ENCODE measurements at regions not wholly inside any gene's neighbourhood (a gene's known extent, or its start where the extent isn't known, plus 50 kb on each side); places are given as distances from the start of the nearest gene placed in this dataset.

- H3K9ac ChIP-seq (ENCODE audit: low read length), result no peak overlapping the region
- no peak overlapping the region for H2AFZ ChIP-seq (ENCODE audit: low read depth, low read length)
- H3K9me3 ChIP-seq (ENCODE audit: low read length), result peaks cover 3% of the 10 kb centered on the region
- no peaks in the 10 kb centered on the region for H3K79me2 ChIP-seq (replicated peaks; ENCODE audit: insufficient read depth, low read length)
- no peaks in the 10 kb centered on the region for H3K27me3 ChIP-seq (ENCODE audit: insufficient read depth, low read depth, low read length)
- no peaks in the 10 kb centered on the region for H3F3A ChIP-seq (ENCODE audit: insufficient read depth, low read length, poor library complexity, severe bottlenecking)
- no peak overlapping the region for H3K27ac ChIP-seq (ENCODE audit: low read length)
- H3K4me3 ChIP-seq (ENCODE audit: low read length), result no peak overlapping the region
- H4K20me1 ChIP-seq (ENCODE audit: insufficient read depth), result no peaks in the 10 kb centered on the region
- TF ChIP-seq MXI1 (conservative IDR thresholded peaks at IDR 0.05; ENCODE audit: poor library complexity, severe bottlenecking) (no peak), TAF1 (IDR thresholded peaks at IDR 0.05; ENCODE audit: low read depth) (no peak), POLR2AphosphoS5 (IDR thresholded peaks at IDR 0.05) (no peak), EZH2 (IDR thresholded peaks at IDR 0.05; ENCODE audit: borderline replicate concordance, insufficient read depth, low read length, poor library complexity, severe bottlenecking) (no peak), EP300 (conservative IDR thresholded peaks at IDR 0.05; ENCODE audit: poor library complexity, severe bottlenecking) (no peak), REST (IDR thresholded peaks at IDR 0.05; ENCODE audit: borderline replicate concordance) (no peak), CTCF (IDR thresholded peaks at IDR 0.05; ENCODE audit: poor library complexity, severe bottlenecking) (no peak), SMC3 (conservative IDR thresholded peaks at IDR 0.05; ENCODE audit: poor library complexity) (no peak), RAD21 (conservative IDR thresholded peaks at IDR 0.05) (no peak)
- H3K36me3 ChIP-seq (ENCODE audit: insufficient read depth, low read length), result no peaks in the 10 kb centered on the region
- H3K4me2 ChIP-seq (ENCODE audit: low read length), result no peak overlapping the region
- H3K9me2 ChIP-seq (ENCODE audit: insufficient read depth, low read length), result no peaks in the 10 kb centered on the region
Observed at GRCh38 chr2:66915237-66915636, 480.3 kb downstream of the MEIS1 start.

GRCh38 chr2:66919286-66919685, 477.8 kb upstream of the ETAA1 start:
- TF ChIP-seq SMC3 (conservative IDR thresholded peaks at IDR 0.05; ENCODE audit: poor library complexity), result no peak
- no peak for TF ChIP-seq EZH2 (IDR thresholded peaks at IDR 0.05; ENCODE audit: borderline replicate concordance, insufficient read depth, low read length, poor library complexity, severe bottlenecking)
- no peak for TF ChIP-seq EP300 (conservative IDR thresholded peaks at IDR 0.05; ENCODE audit: poor library complexity, severe bottlenecking)
- no peak for TF ChIP-seq RAD21 (conservative IDR thresholded peaks at IDR 0.05)
- no peak for TF ChIP-seq MXI1 (conservative IDR thresholded peaks at IDR 0.05; ENCODE audit: poor library complexity, severe bottlenecking)
- no peak for TF ChIP-seq REST (IDR thresholded peaks at IDR 0.05; ENCODE audit: borderline replicate concordance)
- no peak for TF ChIP-seq POLR2AphosphoS5 (IDR thresholded peaks at IDR 0.05)
- no peak for TF ChIP-seq CTCF (IDR thresholded peaks at IDR 0.05; ENCODE audit: poor library complexity, severe bottlenecking)
- no peak for TF ChIP-seq TAF1 (IDR thresholded peaks at IDR 0.05; ENCODE audit: low read depth)
- H3F3A ChIP-seq (ENCODE audit: insufficient read depth, low read length, poor library complexity, severe bottlenecking), result no peaks in the 10 kb centered on the region
- H3K27me3 ChIP-seq (ENCODE audit: insufficient read depth, low read depth, low read length), result no peaks in the 10 kb centered on the region
- H2AFZ ChIP-seq (ENCODE audit: low read depth, low read length), result no peak overlapping the region
- H3K4me3 ChIP-seq (ENCODE audit: low read length), result no peak overlapping the region
- H3K9me2 ChIP-seq (ENCODE audit: insufficient read depth, low read length), result no peaks in the 10 kb centered on the region
- H3K4me2 ChIP-seq (ENCODE audit: low read length), result no peak overlapping the region
- no peaks in the 10 kb centered on the region for H3K79me2 ChIP-seq (replicated peaks; ENCODE audit: insufficient read depth, low read length)
- no peaks in the 10 kb centered on the region for H3K9me3 ChIP-seq (ENCODE audit: low read length)
- no peak overlapping the region for H3K9ac ChIP-seq (ENCODE audit: low read length)
- no peaks in the 10 kb centered on the region for H4K20me1 ChIP-seq (ENCODE audit: insufficient read depth)
- no peaks in the 10 kb centered on the region for H3K36me3 ChIP-seq (ENCODE audit: insufficient read depth, low read length)
- no peak overlapping the region for H3K27ac ChIP-seq (ENCODE audit: low read length)
